ENCODE measurements at regions not wholly inside any gene's neighbourhood (a gene's known extent, or its start where the extent isn't known, plus 50 kb on each side); places are given as distances from the start of the nearest gene placed in this dataset.

GRCh38 chr2:37864217-37864616, 60.9 kb upstream of the RMDN2 start:
- Histone ChIP-seq H3K36me3 (ENCODE audit: control insufficient read depth, insufficient read depth, low read length) (no peaks in the 10 kb centered on the region), H3K4me3 (ENCODE audit: low read length) (no peak overlapping the region), H3K9me3 (ENCODE audit: control insufficient read depth, insufficient read depth, low read length) (no peaks in the 10 kb centered on the region), H3K4me1 (ENCODE audit: control insufficient read depth, insufficient read depth, low read length) (no peaks in the 10 kb centered on the region; the same call in 1 of the 2 replicates), H3K27me3 (ENCODE audit: control insufficient read depth, insufficient read depth, low read length) (no peaks in the 10 kb centered on the region), H3K27ac (ENCODE audit: low read length) (no peak overlapping the region)
- DNase-seq (ENCODE audit: low read depth, low spot score), result no peak
- WGBS (ENCODE audit: insufficient coverage, insufficient read length), result no CpG with 5 or more reads among the region's 2 CpGs

GRCh38 chr2:37865640-37866039, 59.4 kb upstream of the RMDN2 start:
- Histone ChIP-seq H3K4me3 (ENCODE audit: low read length) (no peak overlapping the region), H3K36me3 (ENCODE audit: control insufficient read depth, insufficient read depth, low read length) (no peaks in the 10 kb centered on the region), H3K9me3 (ENCODE audit: control insufficient read depth, insufficient read depth, low read length) (no peaks in the 10 kb centered on the region), H3K4me1 (ENCODE audit: control insufficient read depth, insufficient read depth, low read length) (no peaks in the 10 kb centered on the region; the same call in 1 of the 2 replicates), H3K27ac (ENCODE audit: low read length) (no peak overlapping the region), H3K27me3 (ENCODE audit: control insufficient read depth, insufficient read depth, low read length) (no peaks in the 10 kb centered on the region)
- no peak for DNase-seq (ENCODE audit: low read depth, low spot score)
- WGBS (ENCODE audit: insufficient coverage, insufficient read length), result no CpG with 5 or more reads among the region's 5 CpGs

GRCh38 chr2:37866171-37866934, 58.7 kb upstream of the RMDN2 start:
- DNase-seq (ENCODE audit: low read depth, low spot score), result no peak
- Histone ChIP-seq H3K4me3 (ENCODE audit: low read length) (no peak overlapping the region), H3K27me3 (ENCODE audit: control insufficient read depth, insufficient read depth, low read length) (no peaks in the 10 kb centered on the region), H3K36me3 (ENCODE audit: control insufficient read depth, insufficient read depth, low read length) (no peaks in the 10 kb centered on the region), H3K9me3 (ENCODE audit: control insufficient read depth, insufficient read depth, low read length) (no peaks in the 10 kb centered on the region), H3K4me1 (ENCODE audit: control insufficient read depth, insufficient read depth, low read length) (no peaks in the 10 kb centered on the region; the same call in 1 of the 2 replicates), H3K27ac (ENCODE audit: low read length) (no peak overlapping the region)
- WGBS (ENCODE audit: insufficient coverage, insufficient read length), result no CpG with 5 or more reads among the region's 5 CpGs

- H3K4me3 ChIP-seq (ENCODE audit: low read length), result no peak overlapping the region
- H3K4me1 ChIP-seq (ENCODE audit: control insufficient read depth, insufficient read depth, low read length), result no peaks in the 10 kb centered on the region; the same call in 1 of the 2 replicates
- H3K27ac ChIP-seq (ENCODE audit: low read length), result no peak overlapping the region
- 100% methylated on average over 1 of the region's 2 CpGs for WGBS (ENCODE audit: insufficient coverage, insufficient read length)
- no peak for DNase-seq (ENCODE audit: low read depth, low spot score)
- no peaks in the 10 kb centered on the region for H3K27me3 ChIP-seq (ENCODE audit: control insufficient read depth, insufficient read depth, low read length)
- no peaks in the 10 kb centered on the region for H3K9me3 ChIP-seq (ENCODE audit: control insufficient read depth, insufficient read depth, low read length)
- H3K36me3 ChIP-seq (ENCODE audit: control insufficient read depth, insufficient read depth, low read length), result no peaks in the 10 kb centered on the region
Measured at GRCh38 chr2:37867166-37867565, 57.9 kb upstream of the RMDN2 start.

GRCh38 chr2:37868866-37869265, 56.2 kb upstream of the RMDN2 start:
- no peak for DNase-seq (ENCODE audit: low read depth, low spot score)
- Histone ChIP-seq H3K4me1 (ENCODE audit: control insufficient read depth, insufficient read depth, low read length) (no peaks in the 10 kb centered on the region; the same call in 1 of the 2 replicates), H3K27ac (ENCODE audit: low read length) (no peak overlapping the region), H3K9me3 (ENCODE audit: control insufficient read depth, insufficient read depth, low read length) (no peaks in the 10 kb centered on the region), H3K27me3 (ENCODE audit: control insufficient read depth, insufficient read depth, low read length) (no peaks in the 10 kb centered on the region), H3K4me3 (ENCODE audit: low read length) (no peak overlapping the region), H3K36me3 (ENCODE audit: control insufficient read depth, insufficient read depth, low read length) (no peaks in the 10 kb centered on the region)
- no CpG with 5 or more reads among the region's 2 CpGs for WGBS (ENCODE audit: insufficient coverage, insufficient read length)

GRCh38 chr2:37869304-37869703, 55.8 kb upstream of the RMDN2 start:
- no peaks in the 10 kb centered on the region; the same call in 1 of the 2 replicates for H3K4me1 ChIP-seq (ENCODE audit: control insufficient read depth, insufficient read depth, low read length)
- H3K27me3 ChIP-seq (ENCODE audit: control insufficient read depth, insufficient read depth, low read length), result no peaks in the 10 kb centered on the region
- H3K4me3 ChIP-seq (ENCODE audit: low read length), result no peak overlapping the region
- H3K27ac ChIP-seq (ENCODE audit: low read length), result no peak overlapping the region
- no CpG with 5 or more reads among the region's 2 CpGs for WGBS (ENCODE audit: insufficient coverage, insufficient read length)
- H3K9me3 ChIP-seq (ENCODE audit: control insufficient read depth, insufficient read depth, low read length), result no peaks in the 10 kb centered on the region
- no peak for DNase-seq (ENCODE audit: low read depth, low spot score)
- H3K36me3 ChIP-seq (ENCODE audit: control insufficient read depth, insufficient read depth, low read length), result no peaks in the 10 kb centered on the region

GRCh38 chr2:37869771-37870170, 55.3 kb upstream of the RMDN2 start:
- no peak for DNase-seq (ENCODE audit: low read depth, low spot score)
- Histone ChIP-seq H3K27me3 (ENCODE audit: control insufficient read depth, insufficient read depth, low read length) (no peaks in the 10 kb centered on the region), H3K36me3 (ENCODE audit: control insufficient read depth, insufficient read depth, low read length) (no peaks in the 10 kb centered on the region), H3K9me3 (ENCODE audit: control insufficient read depth, insufficient read depth, low read length) (no peaks in the 10 kb centered on the region), H3K4me3 (ENCODE audit: low read length) (no peak overlapping the region), H3K4me1 (ENCODE audit: control insufficient read depth, insufficient read depth, low read length) (no peaks in the 10 kb centered on the region; the same call in 1 of the 2 replicates), H3K27ac (ENCODE audit: low read length) (no peak overlapping the region)
- WGBS (ENCODE audit: insufficient coverage, insufficient read length), result no CpG with 5 or more reads among the region's 1 CpG

- Histone ChIP-seq H3K27me3 (ENCODE audit: control insufficient read depth, insufficient read depth, low read length) (no peaks in the 10 kb centered on the region), H3K9me3 (ENCODE audit: control insufficient read depth, insufficient read depth, low read length) (no peaks in the 10 kb centered on the region), H3K36me3 (ENCODE audit: control insufficient read depth, insufficient read depth, low read length) (no peaks in the 10 kb centered on the region), H3K4me1 (ENCODE audit: control insufficient read depth, insufficient read depth, low read length) (no peaks in the 10 kb centered on the region), H3K27ac (ENCODE audit: low read length) (no peak overlapping the region), H3K4me3 (ENCODE audit: low read length) (no peak overlapping the region)
- no peak for DNase-seq (ENCODE audit: low read depth, low spot score)
- WGBS (ENCODE audit: insufficient coverage, insufficient read length), result no CpG with 5 or more reads among the region's 4 CpGs
Measured at GRCh38 chr2:37870829-37871228, 54.3 kb upstream of the RMDN2 start.

GRCh38 chr2:37871456-37872191, 53.5 kb upstream of the RMDN2 start:
- no CpG with 5 or more reads among the region's 7 CpGs for WGBS (ENCODE audit: insufficient coverage, insufficient read length)
- Histone ChIP-seq H3K36me3 (ENCODE audit: control insufficient read depth, insufficient read depth, low read length) (no peaks in the 10 kb centered on the region), H3K27me3 (ENCODE audit: control insufficient read depth, insufficient read depth, low read length) (no peaks in the 10 kb centered on the region), H3K4me1 (ENCODE audit: control insufficient read depth, insufficient read depth, low read length) (no peaks in the 10 kb centered on the region), H3K9me3 (ENCODE audit: control insufficient read depth, insufficient read depth, low read length) (no peaks in the 10 kb centered on the region), H3K27ac (ENCODE audit: low read length) (no peak overlapping the region), H3K4me3 (ENCODE audit: low read length) (no peak overlapping the region)
- DNase-seq (ENCODE audit: low read depth, low spot score), result no peak

- DNase-seq (ENCODE audit: low read depth, low spot score), result no peak
Measured at GRCh38 chr2:37872192-37872750, 52.8 kb upstream of the RMDN2 start.

More at GRCh38 chr2:37872192-37872750, 52.8 kb upstream of the RMDN2 start:
- Histone ChIP-seq H3K9me3 (ENCODE audit: control insufficient read depth, insufficient read depth, low read length) (no peaks in the 10 kb centered on the region), H3K4me3 (ENCODE audit: low read length) (no peak overlapping the region), H3K4me1 (ENCODE audit: control insufficient read depth, insufficient read depth, low read length) (no peaks in the 10 kb centered on the region), H3K27ac (ENCODE audit: low read length) (no peak overlapping the region), H3K36me3 (ENCODE audit: control insufficient read depth, insufficient read depth, low read length) (no peaks in the 10 kb centered on the region), H3K27me3 (ENCODE audit: control insufficient read depth, insufficient read depth, low read length) (no peaks in the 10 kb centered on the region)
- 100% methylated on average over 1 of the region's 5 CpGs for WGBS (ENCODE audit: insufficient coverage, insufficient read length)

Measured in iPS DF 6.9 (cell line).